H9 (cell line): ENCODE measurements at regions not wholly inside any gene's neighbourhood (a gene's known extent, or its start where the extent isn't known, plus 50 kb on each side); places are given as distances from the start of the nearest gene placed in this dataset.

Experiments
- DNase-seq: peaks from one replicate; pipeline ENCODE4 v3.0.0-alpha.2; 2017
- H2AFZ ChIP-seq: one replicate; pipeline ENCODE4 v1.6.1; 2013; ENCODE audit warnings: mild to moderate bottlenecking, low read length, control low read depth, moderate library complexity
- H2AK5ac ChIP-seq: 2 replicates; pipeline ENCODE4 v1.6.1; 2013; ENCODE audit warnings: low read length, control low read depth, mixed read lengths; ENCODE audit not compliant: insufficient read length
- H2BK120ac ChIP-seq: one replicate; pipeline ENCODE4 v1.6.1; 2013; ENCODE audit warnings: low read depth, mild to moderate bottlenecking, low read length, control low read depth, inconsistent platforms; ENCODE audit not compliant: poor library complexity, severe bottlenecking
- H2BK12ac ChIP-seq: 2 replicates; pipeline ENCODE4 v1.6.1; 2013; ENCODE audit warnings: low read length, control low read depth, mixed read lengths, low read depth; ENCODE audit not compliant: insufficient read length
- H2BK15ac ChIP-seq: 2 replicates; pipeline ENCODE4 v1.6.1; 2013; ENCODE audit warnings: low read depth, low read length, control low read depth
- H2BK20ac ChIP-seq: one replicate; pipeline ENCODE4 v1.6.1; 2013; ENCODE audit warnings: low read depth, mild to moderate bottlenecking, low read length, control low read depth, inconsistent platforms; ENCODE audit not compliant: poor library complexity, severe bottlenecking
- H2BK5ac ChIP-seq: 2 replicates; pipeline ENCODE4 v1.6.1; 2013; ENCODE audit warnings: low read length, control low read depth, mixed read lengths; ENCODE audit not compliant: insufficient read length
- H3K14ac ChIP-seq: 2 replicates; pipeline ENCODE4 v1.6.1; 2013; ENCODE audit warnings: low read length, control low read depth; ENCODE audit not compliant: insufficient read depth
- H3K18ac ChIP-seq: 2 replicates; pipeline ENCODE4 v1.6.1; 2013; ENCODE audit warnings: low read depth, mild to moderate bottlenecking, mixed read lengths, low read length, control low read depth; ENCODE audit not compliant: insufficient read length
- H3K23ac ChIP-seq: 2 replicates; pipeline ENCODE4 v1.6.1; 2013; ENCODE audit warnings: low read length, control low read depth, mixed read lengths, low read depth; ENCODE audit not compliant: insufficient read length
- H3K23me2 ChIP-seq: 2 replicates; pipeline ENCODE4 v1.6.1; 2013; ENCODE audit warnings: low read depth, mild to moderate bottlenecking, mixed read lengths, low read length, control low read depth; ENCODE audit not compliant: insufficient read length, poor library complexity, severe bottlenecking
- H3K27ac ChIP-seq: 2 replicates; pipeline ENCODE4 v1.5.1; 2013; ENCODE audit warnings: low read length, control low read depth, mixed read lengths, low read depth; ENCODE audit not compliant: insufficient read length
- H3K27me3 ChIP-seq: 2 replicates; pipeline ENCODE4 v1.6.1; 2013; ENCODE audit warnings: low read length, control low read depth, inconsistent platforms; ENCODE audit not compliant: insufficient read depth
- H3K4ac ChIP-seq: 2 replicates; pipeline ENCODE4 v1.6.1; 2013; ENCODE audit warnings: low read depth, mild to moderate bottlenecking, control low read depth, inconsistent platforms, low read length, moderate library complexity
- H3K4me1 ChIP-seq: 2 replicates; pipeline ENCODE4 v1.6.1; 2013; ENCODE audit warnings: low read length, control low read depth, inconsistent platforms; ENCODE audit not compliant: insufficient read depth
- H3K4me2 ChIP-seq: 2 replicates; pipeline ENCODE4 v1.6.1; 2013; ENCODE audit warnings: low read length, control low read depth, mixed read lengths; ENCODE audit not compliant: insufficient read length, insufficient read depth
- H3K56ac ChIP-seq: 2 replicates; pipeline ENCODE4 v1.6.1; 2013; ENCODE audit warnings: low read depth, mild to moderate bottlenecking, mixed read lengths, low read length, control low read depth; ENCODE audit not compliant: insufficient read length
- H3K79me1 ChIP-seq: 2 replicates; pipeline ENCODE4 v1.6.1; 2013; ENCODE audit warnings: low read depth, mild to moderate bottlenecking, moderate library complexity, low read length, control low read depth, inconsistent platforms; ENCODE audit not compliant: insufficient read depth, poor library complexity, severe bottlenecking
- H3K79me2 ChIP-seq: 2 replicates; pipeline ENCODE4 v1.6.1; 2013; ENCODE audit warnings: low read length, control low read depth, inconsistent platforms; ENCODE audit not compliant: insufficient read depth
- H3K9ac ChIP-seq: 2 replicates; pipeline ENCODE4 v1.6.1; 2013; ENCODE audit warnings: low read length, control low read depth, mixed read lengths; ENCODE audit not compliant: insufficient read length; ENCODE audit errors: extremely low read depth
- H3K9me3 ChIP-seq: one replicate; pipeline ENCODE4 v1.6.1; 2013; ENCODE audit warnings: low read depth, low read length, inconsistent platforms; ENCODE audit not compliant: control insufficient read depth
- H3T11ph ChIP-seq: one replicate; pipeline ENCODE4 v1.6.1; 2013; ENCODE audit warnings: mild to moderate bottlenecking, low read length, control low read depth, inconsistent platforms
- H4K20me1 ChIP-seq: one replicate; pipeline ENCODE4 v1.6.1; 2013; ENCODE audit not compliant: control insufficient read depth, insufficient read length, insufficient read depth
- H4K5ac ChIP-seq: 2 replicates; pipeline ENCODE4 v1.6.1; 2013; ENCODE audit warnings: low read depth, mild to moderate bottlenecking, mixed read lengths, low read length, control low read depth; ENCODE audit not compliant: insufficient read length
- H4K8ac ChIP-seq: replicated peaks from 2 replicates; pipeline ENCODE4 v1.6.1; 2013; ENCODE audit warnings: low read length, control low read depth, mixed read lengths, low read depth; ENCODE audit not compliant: insufficient read length
- H4K91ac ChIP-seq: 2 replicates; pipeline ENCODE4 v1.6.1; 2013; ENCODE audit warnings: low read depth, mild to moderate bottlenecking, moderate library complexity, mixed read lengths, low read length, control low read depth; ENCODE audit not compliant: insufficient read length
- H3K27ac Mint-ChIP-seq, 3 experiments: 2 replicates in 2 of 3; 3 replicates in 1 of 3; pipeline ENCODE4 v1.8.0; 2020 to 2021; ENCODE audit warnings: mixed read lengths in 3 of 3, mild to moderate bottlenecking in 1 of 3, moderate library complexity in 1 of 3
- H3K27me3 Mint-ChIP-seq: 2 replicates; pipeline ENCODE4 v1.8.0; 2021; ENCODE audit warnings: low read depth, mild to moderate bottlenecking, moderate library complexity, mixed read lengths
- H3K36me3 Mint-ChIP-seq, 3 experiments: 2 replicates in 2 of 3; 3 replicates in 1 of 3; pipeline ENCODE4 v1.8.0; 2020 to 2021; ENCODE audit warnings: low read depth in 3 of 3, mixed read lengths in 3 of 3; ENCODE audit not compliant: insufficient read depth in 1 of 3
- H3K4me1 Mint-ChIP-seq, 2 experiments: 2 replicates each; pipeline ENCODE4 v1.8.0; 2020; ENCODE audit warnings: mixed read lengths in 2 of 2
- H3K4me3 Mint-ChIP-seq, 2 experiments: 2 replicates in 1 of 2; 3 replicates in 1 of 2; pipeline ENCODE4 v1.8.0; 2020 to 2021; ENCODE audit warnings: mild to moderate bottlenecking in 2 of 2, mixed read lengths in 2 of 2, moderate library complexity in 1 of 2
- H3K9me3 Mint-ChIP-seq, 2 experiments: 2 replicates in 1 of 2; 3 replicates in 1 of 2; pipeline ENCODE4 v1.8.0; 2020; ENCODE audit warnings: mild to moderate bottlenecking in 2 of 2, mixed read lengths in 2 of 2, moderate library complexity in 1 of 2
- WGBS: extraction: QIAGEN DNeasy Blood & Tissue Kit; methylation state at CpG from one replicate; pipeline ENCODE4 v1.1.7; 2013; ENCODE audit warnings: missing lambda C conversion rate, low lambda C conversion rate, mixed read lengths; ENCODE audit not compliant: insufficient read length; ENCODE audit errors: extremely low coverage; 5-methylcytosine and 5-hydroxymethylcytosine counted together
- TF ChIP-seq, protein P1 (sequence below): fragments of 200-600 bp; sonication (generic); conservative IDR thresholded peaks from 3 replicates; pipeline ENCODE4 v1.8.0; 2021; ENCODE audit warnings: antibody characterized with exemption, mild to moderate bottlenecking

DNA sequence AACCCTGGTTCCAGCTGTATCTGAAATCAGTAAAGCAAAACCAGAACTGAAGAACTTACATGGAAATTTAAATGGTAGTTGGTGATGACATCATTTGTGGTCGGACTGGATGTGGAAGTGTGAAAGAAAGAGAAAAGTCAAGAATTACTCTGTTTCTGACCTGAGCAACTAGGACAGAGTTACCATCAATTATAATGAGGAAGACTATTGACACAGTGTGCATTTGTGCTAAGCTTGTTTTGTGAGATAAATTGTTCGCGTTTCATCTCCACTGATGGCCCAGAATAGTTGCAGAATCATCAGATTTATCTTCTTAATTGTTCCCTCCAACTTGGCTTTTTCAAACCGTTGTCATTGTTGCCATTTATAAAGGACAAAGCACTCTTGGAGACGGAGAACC lies 410.6 kb upstream of the DEPDC1 start:
- Histone ChIP-seq H2BK12ac (no peak overlapping the region), H3K27me3 (no peaks in the 10 kb centered on the region), H3K4ac (no peak overlapping the region), H3K9ac (no peak overlapping the region), H3K14ac (no peak overlapping the region), H3K79me1 (no peaks in the 10 kb centered on the region), H3K9me3 (no peaks in the 10 kb centered on the region), H3K79me2 (no peaks in the 10 kb centered on the region), H3K56ac (no peak overlapping the region), H2BK15ac (no peak overlapping the region), H4K91ac (no peak overlapping the region), H3K18ac (no peak overlapping the region), H3T11ph (no peak overlapping the region), H2AFZ (no peak overlapping the region), H3K23ac (no peak overlapping the region), H2BK5ac (no peak overlapping the region), H3K27ac (no peak overlapping the region), H3K4me1 (no peaks in the 10 kb centered on the region), H2AK5ac (no peak overlapping the region), H4K8ac (no peak overlapping the region), H2BK20ac (no peak overlapping the region), H4K20me1 (no peaks in the 10 kb centered on the region), H4K5ac (no peak overlapping the region), H3K23me2 (no peaks in the 10 kb centered on the region), H3K4me2 (no peak overlapping the region), H2BK120ac (no peak overlapping the region)
- DNase-seq: no peak
- H3K4me1 Mint-ChIP-seq: peaks cover 4% of the 10 kb centered on the region in 2 experiments
- TF ChIP-seq, protein P1, sequence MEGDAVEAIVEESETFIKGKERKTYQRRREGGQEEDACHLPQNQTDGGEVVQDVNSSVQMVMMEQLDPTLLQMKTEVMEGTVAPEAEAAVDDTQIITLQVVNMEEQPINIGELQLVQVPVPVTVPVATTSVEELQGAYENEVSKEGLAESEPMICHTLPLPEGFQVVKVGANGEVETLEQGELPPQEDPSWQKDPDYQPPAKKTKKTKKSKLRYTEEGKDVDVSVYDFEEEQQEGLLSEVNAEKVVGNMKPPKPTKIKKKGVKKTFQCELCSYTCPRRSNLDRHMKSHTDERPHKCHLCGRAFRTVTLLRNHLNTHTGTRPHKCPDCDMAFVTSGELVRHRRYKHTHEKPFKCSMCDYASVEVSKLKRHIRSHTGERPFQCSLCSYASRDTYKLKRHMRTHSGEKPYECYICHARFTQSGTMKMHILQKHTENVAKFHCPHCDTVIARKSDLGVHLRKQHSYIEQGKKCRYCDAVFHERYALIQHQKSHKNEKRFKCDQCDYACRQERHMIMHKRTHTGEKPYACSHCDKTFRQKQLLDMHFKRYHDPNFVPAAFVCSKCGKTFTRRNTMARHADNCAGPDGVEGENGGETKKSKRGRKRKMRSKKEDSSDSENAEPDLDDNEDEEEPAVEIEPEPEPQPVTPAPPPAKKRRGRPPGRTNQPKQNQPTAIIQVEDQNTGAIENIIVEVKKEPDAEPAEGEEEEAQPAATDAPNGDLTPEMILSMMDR: no peak
- no peak overlapping the region for H3K4me3 Mint-ChIP-seq
- no CpG with 5 or more reads among the region's 5 CpGs for WGBS
- H3K27ac Mint-ChIP-seq: no peak overlapping the region
- H3K27me3 Mint-ChIP-seq: no peaks in the 10 kb centered on the region
- H3K9me3 Mint-ChIP-seq: peaks cover 14 to 16% of the 10 kb centered on the region in 2 experiments; a peak in 4 of 5 replicates
- peaks cover 2 to 22% (median 8%) of the 10 kb centered on the region in 3 experiments; a peak in 4 of 7 replicates for H3K36me3 Mint-ChIP-seq
